ENCODE measurements at regions not wholly inside any gene's neighbourhood (a gene's known extent, or its start where the extent isn't known, plus 50 kb on each side); places are given as distances from the start of the nearest gene placed in this dataset.

DNA sequence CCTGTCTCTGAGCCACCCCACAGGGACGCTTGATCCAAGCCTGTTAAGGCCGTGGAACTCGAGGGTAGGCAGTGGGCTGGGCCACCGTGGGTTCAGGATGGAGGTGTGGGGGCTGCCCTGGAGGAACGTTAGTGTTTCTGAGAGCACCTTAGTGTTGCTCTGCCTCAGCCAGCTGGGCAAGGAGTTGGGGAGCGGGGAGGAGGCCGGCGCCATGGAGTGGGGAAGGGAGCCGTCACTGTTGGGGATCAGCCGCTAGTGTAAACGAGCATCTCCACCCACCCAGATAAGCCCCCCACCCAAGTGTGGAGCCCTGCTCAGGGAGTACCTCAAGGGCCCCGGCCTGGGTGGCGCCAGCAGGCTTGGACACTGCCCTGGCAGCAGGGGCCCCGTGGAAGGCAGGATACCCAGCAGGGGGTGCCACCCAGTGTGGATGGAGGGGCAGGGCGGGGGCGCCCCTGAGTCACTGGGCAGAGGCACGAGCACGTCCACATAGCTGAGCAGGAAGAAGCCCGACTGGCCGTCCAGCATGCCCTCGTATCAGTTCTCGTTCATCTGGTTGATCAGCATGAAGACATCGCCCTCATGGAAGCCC is 98.6 kb downstream of the KPNA2 start:
- TF ChIP-seq CTCF (IDR thresholded peaks at IDR 0.05; ENCODE audit: unreplicated experiment), result no peak
- H3K27ac Mint-ChIP-seq, result no peak overlapping the region
- peaks cover 15% of the 10 kb centered on the region for H3K36me3 Mint-ChIP-seq

GRCh38 chr17:68134731-68135130 is 99.2 kb downstream of the KPNA2 start:
- Mint-ChIP-seq H3K27ac (no peak overlapping the region), H3K27me3 (ENCODE audit: low read depth) (no peaks in the 10 kb centered on the region), H3K36me3 (peaks cover 15% of the 10 kb centered on the region), H3K9me3 (no peaks in the 10 kb centered on the region), H3K4me3 (no peak overlapping the region), H3K4me1 (peaks cover 2% of the 10 kb centered on the region)
- TF ChIP-seq CTCF (IDR thresholded peaks at IDR 0.05; ENCODE audit: unreplicated experiment), result no peak
- DNase-seq (ENCODE audit: low spot score in 2 of 2, unreplicated experiment in 2 of 2), result no peak

More for the DNA sequence above, 98.6 kb downstream of the KPNA2 start:
- H3K27me3 Mint-ChIP-seq (ENCODE audit: low read depth), result no peaks in the 10 kb centered on the region
- H3K9me3 Mint-ChIP-seq, result no peaks in the 10 kb centered on the region
- DNase-seq (ENCODE audit: low spot score in 2 of 2, unreplicated experiment in 2 of 2), result no peak
- peaks cover 2% of the 10 kb centered on the region for H3K4me1 Mint-ChIP-seq
- no peak overlapping the region for H3K4me3 Mint-ChIP-seq

DNA sequence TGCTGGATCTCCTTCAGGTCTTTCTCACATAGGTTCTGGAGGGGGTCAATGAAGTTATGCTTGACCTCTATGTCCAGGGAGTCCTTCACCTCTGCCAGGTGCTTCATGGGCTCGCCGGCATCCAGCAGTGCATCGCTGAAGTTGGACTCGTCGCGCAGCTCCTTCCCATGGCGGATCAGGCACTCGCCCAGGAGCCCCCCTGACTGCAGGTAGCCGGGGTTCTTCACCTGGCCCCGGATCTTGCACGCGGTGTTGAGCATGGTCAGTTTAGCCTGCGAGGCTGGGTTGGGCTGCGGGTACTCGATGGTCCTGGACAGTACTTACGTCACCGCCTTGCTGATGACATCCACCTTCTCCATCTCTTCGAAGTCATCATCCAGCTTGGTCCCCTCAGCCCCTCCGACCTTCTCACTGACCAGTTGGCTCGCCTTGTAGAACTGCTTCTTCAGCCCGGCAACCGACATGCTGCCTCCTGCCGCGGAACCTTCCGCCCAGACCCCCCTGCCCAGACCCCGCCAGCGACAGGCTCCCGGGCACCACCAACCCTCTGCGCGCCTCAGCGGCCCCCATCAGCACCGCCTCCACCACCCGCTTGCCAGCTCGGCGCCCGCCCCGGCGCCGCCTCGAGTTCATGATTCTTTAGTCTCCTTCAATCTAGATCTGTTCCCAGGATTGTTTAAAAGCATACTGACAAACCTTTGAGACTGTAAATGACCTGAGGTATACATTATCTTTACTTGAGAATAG is 99.8 kb downstream of the KPNA2 start:
- Mint-ChIP-seq H3K27me3 (ENCODE audit: low read depth) (no peaks in the 10 kb centered on the region), H3K27ac (no peak overlapping the region), H3K4me3 (no peak overlapping the region), H3K9me3 (no peaks in the 10 kb centered on the region), H3K36me3 (peaks cover 15% of the 10 kb centered on the region), H3K4me1 (peaks cover 2% of the 10 kb centered on the region)
- no peak for TF ChIP-seq CTCF (IDR thresholded peaks at IDR 0.05; ENCODE audit: unreplicated experiment)
- no peak for DNase-seq (ENCODE audit: low spot score in 2 of 2, unreplicated experiment in 2 of 2)

DNA sequence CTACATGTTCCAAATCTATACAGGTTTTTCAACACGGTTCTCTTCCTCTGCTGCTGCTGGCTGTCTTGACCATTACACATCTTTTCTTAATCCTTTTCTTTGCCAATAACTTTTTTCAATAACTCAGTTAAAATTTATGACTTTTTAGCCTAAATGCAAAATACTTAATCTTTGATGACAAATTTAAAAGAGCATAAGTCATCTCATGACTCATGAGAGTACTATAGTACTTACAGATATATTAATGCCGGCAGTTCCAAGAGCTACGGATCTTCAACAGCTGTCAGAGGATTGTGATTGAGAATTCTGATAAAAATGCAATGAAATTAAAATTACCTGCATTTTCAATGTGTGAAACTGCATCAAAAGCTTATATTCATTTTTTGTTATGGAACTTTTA is 105.5 kb downstream of the KPNA2 start:
- Mint-ChIP-seq H3K4me3 (no peak overlapping the region), H3K4me1 (no peaks in the 10 kb centered on the region), H3K27me3 (ENCODE audit: low read depth) (no peaks in the 10 kb centered on the region), H3K36me3 (no peaks in the 10 kb centered on the region), H3K27ac (no peak overlapping the region), H3K9me3 (no peaks in the 10 kb centered on the region)
- DNase-seq (ENCODE audit: low spot score in 2 of 2, unreplicated experiment in 2 of 2), result no peak
- TF ChIP-seq CTCF (IDR thresholded peaks at IDR 0.05; ENCODE audit: unreplicated experiment), result no peak

- DNase-seq (ENCODE audit: low spot score in 2 of 2, unreplicated experiment in 2 of 2), result no peak
- Mint-ChIP-seq H3K36me3 (no peaks in the 10 kb centered on the region), H3K27ac (no peak overlapping the region), H3K4me1 (no peaks in the 10 kb centered on the region), H3K27me3 (ENCODE audit: low read depth) (no peaks in the 10 kb centered on the region), H3K4me3 (no peak overlapping the region), H3K9me3 (no peaks in the 10 kb centered on the region)
- TF ChIP-seq CTCF (IDR thresholded peaks at IDR 0.05; ENCODE audit: unreplicated experiment), result no peak
Observed at GRCh38 chr17:68142595-68142994, 105.2 kb upstream of the AMZ2 start.

Measured in mesothelial cell of epicardium (in vitro differentiated cells).